SW 1271 (cell line): ENCODE measurements at regions not wholly inside any gene's neighbourhood (a gene's known extent, or its start where the extent isn't known, plus 50 kb on each side); places are given as distances from the start of the nearest gene placed in this dataset.
"Not testable (repeated sequence)": the region's sequence is repeated elsewhere in the genome, so short reads cannot be mapped to it uniquely, and the experiment has no call there.

Experiments used
- DNase-seq, 2 experiments: peaks; one replicate each; lab custom pipeline; 2025; lab: John Stamatoyannopoulos, UW

DNA sequence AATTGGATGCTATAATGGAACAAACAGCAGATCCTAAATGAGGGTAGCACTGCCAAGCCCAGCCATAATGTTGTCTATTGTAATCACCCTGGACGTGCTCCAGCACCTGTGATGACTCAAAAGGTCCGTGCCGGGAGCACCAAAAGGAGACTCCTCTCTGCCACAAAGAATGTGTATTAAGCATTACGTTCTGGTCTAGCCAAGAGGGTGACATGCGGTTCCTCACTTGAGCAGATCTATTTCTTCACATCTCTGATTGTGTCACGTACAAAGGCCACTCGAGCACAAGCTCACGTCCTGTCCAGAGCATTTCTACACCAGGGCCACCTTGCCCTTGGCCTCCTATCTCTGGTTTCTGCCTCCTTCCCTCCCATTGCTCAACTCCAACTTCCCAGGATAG lies 219.9 kb upstream of the IRS2 start:
- DNase-seq: no peak

- no peak for DNase-seq
These were observed 219.2 kb upstream of the IRS2 start for GRCh38 chr13:110005563-110005962.

DNA sequence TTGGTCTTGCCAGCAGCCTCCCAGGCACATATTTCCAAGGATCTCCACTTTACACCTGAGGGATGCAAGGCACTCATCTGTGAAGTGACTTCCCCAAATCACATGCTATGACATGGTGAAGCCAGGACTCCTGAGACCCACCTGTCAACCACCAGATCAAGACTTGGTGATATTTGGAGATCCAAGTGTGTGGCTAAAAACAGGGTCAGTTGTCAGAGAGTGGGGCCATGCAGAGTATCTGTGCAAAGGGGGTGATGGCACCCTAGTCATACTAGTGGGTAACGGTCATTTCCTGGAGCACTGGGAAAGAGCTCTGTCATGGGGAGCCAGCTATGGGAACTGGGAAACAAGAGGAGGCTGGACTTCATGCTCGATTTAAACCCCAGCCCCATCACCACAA lies 218.4 kb upstream of the IRS2 start:
- no peak for DNase-seq

- DNase-seq: no peak
These were observed 215.4 kb upstream of the IRS2 start for GRCh38 chr13:110001670-110002275.

- no peak for DNase-seq
These were observed 214.4 kb upstream of the IRS2 start for GRCh38 chr13:110000534-110001345.

DNA sequence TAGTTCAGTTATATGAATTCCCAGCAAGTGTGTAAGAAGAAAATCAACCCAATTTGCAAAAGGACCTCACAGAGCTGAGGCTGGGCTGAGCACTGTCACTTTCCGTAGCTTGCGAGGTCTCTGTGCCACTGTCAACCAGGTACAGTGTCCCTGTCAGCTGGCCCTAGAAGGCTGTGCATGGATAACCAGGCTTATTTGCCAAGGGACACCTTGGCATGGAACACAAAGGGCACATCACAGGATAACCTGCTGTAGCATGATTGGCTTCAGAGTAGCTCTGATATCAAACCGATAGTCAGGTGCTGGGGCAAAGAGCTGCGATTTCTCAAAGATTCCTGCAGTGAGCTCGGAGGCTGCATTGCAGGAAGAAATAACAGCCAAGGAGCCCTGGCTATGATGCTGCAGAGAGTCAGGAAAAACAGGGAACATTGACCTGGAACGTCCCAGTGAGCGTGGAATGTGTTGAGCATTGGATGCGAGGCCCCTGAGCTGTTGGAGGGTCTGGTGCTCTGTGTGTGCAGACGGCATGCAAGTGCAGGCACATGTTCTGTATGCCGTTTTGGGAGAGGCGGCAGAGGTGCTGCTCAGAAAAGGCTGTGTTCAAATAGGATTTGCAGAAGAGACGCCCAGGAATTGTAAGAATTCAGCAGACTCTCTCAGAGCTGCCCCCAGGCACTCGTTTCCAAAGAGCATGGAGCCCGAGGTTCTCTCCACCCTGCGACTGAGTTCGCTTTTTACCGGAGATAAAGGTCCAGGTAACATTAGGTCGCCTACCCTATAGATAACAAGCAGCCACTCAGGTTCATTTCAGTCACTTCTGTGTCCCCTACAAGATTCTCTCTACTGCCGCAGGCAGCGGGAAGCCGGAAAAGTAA lies 213.5 kb upstream of the IRS2 start:
- DNase-seq: no peak

- no peak for DNase-seq
These were observed 212.5 kb upstream of the IRS2 start for GRCh38 chr13:109998684-109999533.

GRCh38 chr13:109998037-109998436 lies 211.7 kb upstream of the IRS2 start:
- no peak for DNase-seq

- DNase-seq: not testable (repeated sequence)
These were observed 210.7 kb upstream of the IRS2 start for GRCh38 chr13:109997056-109997595.

GRCh38 chr13:109996404-109996960 lies 210.1 kb upstream of the IRS2 start:
- DNase-seq: no peak

- DNase-seq: no peak
These were observed 209.2 kb upstream of the IRS2 start for GRCh38 chr13:109995578-109995977.

GRCh38 chr13:109990296-109990695 lies 203.9 kb upstream of the IRS2 start:
- no peak for DNase-seq

- DNase-seq: no peak
These were observed 203.3 kb upstream of the IRS2 start for GRCh38 chr13:109989686-109990085.

- no peak for DNase-seq
These were observed 202.8 kb upstream of the IRS2 start for GRCh38 chr13:109989155-109989554.

GRCh38 chr13:109986851-109987250 lies 200.5 kb upstream of the IRS2 start:
- DNase-seq: no peak

DNA sequence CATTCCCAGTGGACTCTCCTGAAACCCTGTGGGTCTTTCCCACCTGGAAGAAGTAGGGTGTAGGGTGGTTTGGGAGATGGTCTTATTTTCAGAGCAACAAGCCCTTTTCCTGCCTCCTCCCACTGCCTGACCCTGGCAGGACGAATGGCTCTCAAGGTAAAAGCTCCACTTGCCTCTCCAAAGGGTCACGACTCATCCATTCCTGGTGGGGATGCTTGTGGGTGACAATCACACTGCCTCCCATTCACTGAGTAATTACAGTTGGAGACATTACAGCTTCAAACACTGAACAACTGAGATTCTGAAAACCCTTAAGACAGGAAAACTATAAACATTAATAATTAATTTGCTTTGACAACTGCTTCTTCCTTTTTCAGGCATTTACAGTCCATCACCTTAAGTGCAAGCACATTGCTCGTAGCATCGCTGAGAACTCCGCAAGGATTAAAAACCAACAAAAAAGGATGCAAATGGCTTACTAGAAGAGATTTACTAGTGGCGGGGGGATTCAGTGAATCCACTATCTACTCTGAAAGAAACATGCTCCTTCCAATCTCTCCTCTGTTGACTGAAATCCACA lies 199.6 kb upstream of the IRS2 start:
- no peak for DNase-seq

- DNase-seq: no peak
These were observed 197.1 kb upstream of the IRS2 start for GRCh38 chr13:109983447-109983846.

DNA sequence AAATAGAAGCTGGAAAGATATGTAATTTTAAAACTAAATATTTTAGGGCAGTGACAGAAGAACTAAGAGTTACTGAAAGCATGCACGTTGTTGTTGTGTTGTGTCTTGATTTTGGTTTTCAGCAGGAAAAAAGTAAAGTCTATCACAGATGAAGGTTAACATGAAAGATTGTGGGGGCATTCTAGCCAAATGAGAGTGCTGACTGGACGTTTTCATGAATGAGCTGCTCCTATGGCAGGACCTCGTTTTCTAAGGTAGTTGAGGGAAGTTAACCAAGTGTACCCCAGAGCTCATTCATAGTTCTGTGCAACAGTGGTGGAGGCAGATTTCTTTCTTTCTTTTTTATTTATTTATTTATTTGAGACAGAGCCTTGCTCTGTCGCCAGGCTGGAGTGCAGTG lies 194.6 kb upstream of the IRS2 start:
- no peak for DNase-seq

GRCh38 chr13:109979676-109980075 lies 193.3 kb upstream of the IRS2 start:
- not testable (repeated sequence) for DNase-seq

GRCh38 chr13:109979228-109979627 lies 192.8 kb upstream of the IRS2 start:
- no peak for DNase-seq
